ENCODE measurements at regions not wholly inside any gene's neighbourhood (a gene's known extent, or its start where the extent isn't known, plus 50 kb on each side); places are given as distances from the start of the nearest gene placed in this dataset.

- H3K4me3 ChIP-seq (ENCODE audit: low read depth, low read length) = no peak overlapping the region
- DNase-seq (ENCODE audit: low read depth) = no peak
- TF ChIP-seq, protein P1, sequence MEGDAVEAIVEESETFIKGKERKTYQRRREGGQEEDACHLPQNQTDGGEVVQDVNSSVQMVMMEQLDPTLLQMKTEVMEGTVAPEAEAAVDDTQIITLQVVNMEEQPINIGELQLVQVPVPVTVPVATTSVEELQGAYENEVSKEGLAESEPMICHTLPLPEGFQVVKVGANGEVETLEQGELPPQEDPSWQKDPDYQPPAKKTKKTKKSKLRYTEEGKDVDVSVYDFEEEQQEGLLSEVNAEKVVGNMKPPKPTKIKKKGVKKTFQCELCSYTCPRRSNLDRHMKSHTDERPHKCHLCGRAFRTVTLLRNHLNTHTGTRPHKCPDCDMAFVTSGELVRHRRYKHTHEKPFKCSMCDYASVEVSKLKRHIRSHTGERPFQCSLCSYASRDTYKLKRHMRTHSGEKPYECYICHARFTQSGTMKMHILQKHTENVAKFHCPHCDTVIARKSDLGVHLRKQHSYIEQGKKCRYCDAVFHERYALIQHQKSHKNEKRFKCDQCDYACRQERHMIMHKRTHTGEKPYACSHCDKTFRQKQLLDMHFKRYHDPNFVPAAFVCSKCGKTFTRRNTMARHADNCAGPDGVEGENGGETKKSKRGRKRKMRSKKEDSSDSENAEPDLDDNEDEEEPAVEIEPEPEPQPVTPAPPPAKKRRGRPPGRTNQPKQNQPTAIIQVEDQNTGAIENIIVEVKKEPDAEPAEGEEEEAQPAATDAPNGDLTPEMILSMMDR (conservative IDR thresholded peaks at IDR 0.05; ENCODE audit: low read depth, low read length) = no peak
Measured at GRCh38 chr2:221060376-221060775, 511.7 kb downstream of the EPHA4 start.

GRCh38 chr2:221063568-221063967, 508.5 kb downstream of the EPHA4 start:
- no peak for DNase-seq (ENCODE audit: low read depth)
- TF ChIP-seq, protein P1 (conservative IDR thresholded peaks at IDR 0.05; ENCODE audit: low read depth, low read length) = no peak

DNA sequence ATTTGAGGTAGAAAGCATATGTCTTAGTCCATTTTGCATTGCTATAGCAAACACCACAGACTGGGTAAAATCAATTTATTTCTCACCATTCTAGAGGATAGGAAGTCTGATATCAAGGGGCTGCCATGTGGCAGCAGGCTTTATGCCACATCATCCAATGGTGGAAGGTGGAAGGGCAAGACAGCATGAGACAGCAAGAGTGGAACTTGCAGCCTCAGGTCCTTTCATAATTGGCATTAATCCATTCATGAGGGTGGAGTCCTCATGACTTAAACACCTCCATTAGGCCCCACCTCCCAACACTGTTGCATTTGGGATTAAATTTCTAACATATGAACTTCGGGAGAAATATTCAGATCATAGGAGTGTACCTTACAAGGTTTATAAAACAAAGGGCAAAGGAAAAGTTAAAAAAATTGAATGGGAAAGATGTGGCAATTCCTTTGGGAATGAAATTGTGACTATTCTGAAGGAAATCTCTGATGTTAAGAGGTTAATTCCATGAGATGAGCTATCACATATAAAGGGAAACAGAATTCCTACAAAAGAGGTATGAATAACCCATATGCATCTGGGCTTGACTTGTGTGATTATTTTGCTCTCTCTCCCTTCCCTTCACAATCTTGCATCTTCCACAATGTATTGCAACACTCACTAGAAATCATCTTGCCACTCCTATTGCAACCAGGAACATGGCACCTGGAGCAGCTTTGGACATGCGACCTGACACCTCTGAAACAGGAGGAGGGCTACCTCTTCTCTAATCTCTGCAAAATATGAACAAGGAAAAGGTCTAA, 507.8 kb downstream of the EPHA4 start:
- no peak overlapping the region for H3K4me3 ChIP-seq (ENCODE audit: low read depth, low read length)
- TF ChIP-seq, protein P1 (conservative IDR thresholded peaks at IDR 0.05; ENCODE audit: low read depth, low read length) = no peak
- no peak for DNase-seq (ENCODE audit: low read depth)

More at GRCh38 chr2:221063568-221063967, 508.5 kb downstream of the EPHA4 start:
- H3K4me3 ChIP-seq (ENCODE audit: low read depth, low read length) = no peak overlapping the region

DNA sequence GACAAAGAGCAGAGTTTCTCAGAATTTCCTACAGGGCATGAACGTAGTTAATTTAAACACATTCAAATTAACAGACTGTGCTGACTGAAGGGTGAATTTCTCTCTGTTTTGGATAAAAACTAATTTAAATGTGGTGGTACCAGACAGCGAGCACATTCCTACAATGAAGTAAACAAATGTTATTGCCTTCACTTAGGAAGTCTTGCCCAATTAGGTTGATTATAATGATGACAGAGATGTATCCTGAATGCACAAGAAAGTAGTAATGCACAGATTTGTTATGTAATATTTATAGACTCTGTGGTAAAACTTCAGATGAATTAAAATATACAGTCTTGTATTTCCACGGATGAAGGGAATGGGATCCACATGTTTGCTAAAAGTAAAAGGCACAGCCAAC, 507.2 kb downstream of the EPHA4 start:
- DNase-seq (ENCODE audit: low read depth) = no peak
- TF ChIP-seq, protein P1 (conservative IDR thresholded peaks at IDR 0.05; ENCODE audit: low read depth, low read length) = no peak
- no peak overlapping the region for H3K4me3 ChIP-seq (ENCODE audit: low read depth, low read length)

- H3K4me3 ChIP-seq (ENCODE audit: low read depth, low read length) = no peak overlapping the region
- TF ChIP-seq, protein P1 (conservative IDR thresholded peaks at IDR 0.05; ENCODE audit: low read depth, low read length) = peak; percentile 29
- no peak for DNase-seq (ENCODE audit: low read depth)
Measured at GRCh38 chr2:221068123-221068522, 504.0 kb downstream of the EPHA4 start.

- no peak overlapping the region for H3K4me3 ChIP-seq (ENCODE audit: low read depth, low read length)
- DNase-seq (ENCODE audit: low read depth) = no peak
- TF ChIP-seq, protein P1 (conservative IDR thresholded peaks at IDR 0.05; ENCODE audit: low read depth, low read length) = no peak
Measured at GRCh38 chr2:221070106-221070505, 502.0 kb downstream of the EPHA4 start.
